ENCODE measurements at regions not wholly inside any gene's neighbourhood (a gene's known extent, or its start where the extent isn't known, plus 50 kb on each side); places are given as distances from the start of the nearest gene placed in this dataset.
"Not testable (repeated sequence)": the region's sequence is repeated elsewhere in the genome, so short reads cannot be mapped to it uniquely, and the experiment has no call there.

- intact Hi-C loops (cut with micrococcal nuclease), result not testable (repeated sequence)
Observed at GRCh38 chr2:12018726-12019125, 272.3 kb downstream of the LPIN1 start.

- intact Hi-C loops (cut with micrococcal nuclease), result no loop called here
Observed at GRCh38 chr2:12020833-12021469, 274.5 kb downstream of the LPIN1 start.

GRCh38 chr2:12024197-12024907 is 277.9 kb downstream of the LPIN1 start:
- intact Hi-C loops (cut with micrococcal nuclease), result not testable (repeated sequence)

GRCh38 chr2:12027136-12027535 is 280.7 kb downstream of the LPIN1 start:
- intact Hi-C loops (cut with micrococcal nuclease), result no loop called here

- intact Hi-C loops (cut with micrococcal nuclease), result no loop called here
Observed at GRCh38 chr2:12031866-12032265, 285.4 kb downstream of the LPIN1 start.

- intact Hi-C loops (cut with micrococcal nuclease), result no loop called here
Observed at GRCh38 chr2:12032398-12032797, 286.0 kb downstream of the LPIN1 start.

GRCh38 chr2:12032975-12033374 is 286.5 kb downstream of the LPIN1 start:
- intact Hi-C loops (cut with micrococcal nuclease), result no loop called here

GRCh38 chr2:12033494-12033893 is 287.1 kb downstream of the LPIN1 start:
- intact Hi-C loops (cut with micrococcal nuclease), result no loop called here

- intact Hi-C loops (cut with micrococcal nuclease), result no loop called here
Observed at GRCh38 chr2:12034382-12034781, 287.9 kb downstream of the LPIN1 start.

- intact Hi-C loops (cut with micrococcal nuclease), result no loop called here
Observed at GRCh38 chr2:12035029-12035720, 288.7 kb downstream of the LPIN1 start.

GRCh38 chr2:12035956-12036639 is 289.7 kb downstream of the LPIN1 start:
- intact Hi-C loops (cut with micrococcal nuclease), result no loop called here

GRCh38 chr2:12036640-12036983 is 290.2 kb downstream of the LPIN1 start:
- intact Hi-C loops (cut with micrococcal nuclease), result no loop called here

GRCh38 chr2:12037301-12037700 is 290.9 kb downstream of the LPIN1 start:
- intact Hi-C loops (cut with micrococcal nuclease), result no loop called here

- intact Hi-C loops (cut with micrococcal nuclease), result no loop called here
Observed at GRCh38 chr2:12041236-12041635, 294.8 kb downstream of the LPIN1 start.

- intact Hi-C loops (cut with micrococcal nuclease), result no loop called here
Observed at GRCh38 chr2:12043131-12043530, 296.7 kb downstream of the LPIN1 start.

GRCh38 chr2:12044857-12045256 is 298.4 kb downstream of the LPIN1 start:
- intact Hi-C loops (cut with micrococcal nuclease), result no loop called here

GRCh38 chr2:12045864-12046291 is 299.4 kb downstream of the LPIN1 start:
- intact Hi-C loops (cut with micrococcal nuclease), result no loop called here

GRCh38 chr2:12046641-12047040 is 300.2 kb downstream of the LPIN1 start:
- intact Hi-C loops (cut with micrococcal nuclease), result no loop called here

- intact Hi-C loops (cut with micrococcal nuclease), result no loop called here
Observed at GRCh38 chr2:12047761-12048160, 301.3 kb downstream of the LPIN1 start.

GRCh38 chr2:12048550-12048949 is 302.1 kb downstream of the LPIN1 start:
- intact Hi-C loops (cut with micrococcal nuclease), result no loop called here

- intact Hi-C loops (cut with micrococcal nuclease), result no loop called here
Observed at GRCh38 chr2:12050396-12050795, 304.0 kb downstream of the LPIN1 start.

- intact Hi-C loops (cut with micrococcal nuclease), result no loop called here
Observed at GRCh38 chr2:12051831-12052230, 305.4 kb downstream of the LPIN1 start.

Measured in T-helper 2 cell treated with Interferon-gamma antibody and Interleukin-4, amounts not matched to agents 100 ng/mL and 5 ng/mL, for 36 hours (primary cell).